ENCODE measurements at regions not wholly inside any gene's neighbourhood (a gene's known extent, or its start where the extent isn't known, plus 50 kb on each side); places are given as distances from the start of the nearest gene placed in this dataset.

DNA sequence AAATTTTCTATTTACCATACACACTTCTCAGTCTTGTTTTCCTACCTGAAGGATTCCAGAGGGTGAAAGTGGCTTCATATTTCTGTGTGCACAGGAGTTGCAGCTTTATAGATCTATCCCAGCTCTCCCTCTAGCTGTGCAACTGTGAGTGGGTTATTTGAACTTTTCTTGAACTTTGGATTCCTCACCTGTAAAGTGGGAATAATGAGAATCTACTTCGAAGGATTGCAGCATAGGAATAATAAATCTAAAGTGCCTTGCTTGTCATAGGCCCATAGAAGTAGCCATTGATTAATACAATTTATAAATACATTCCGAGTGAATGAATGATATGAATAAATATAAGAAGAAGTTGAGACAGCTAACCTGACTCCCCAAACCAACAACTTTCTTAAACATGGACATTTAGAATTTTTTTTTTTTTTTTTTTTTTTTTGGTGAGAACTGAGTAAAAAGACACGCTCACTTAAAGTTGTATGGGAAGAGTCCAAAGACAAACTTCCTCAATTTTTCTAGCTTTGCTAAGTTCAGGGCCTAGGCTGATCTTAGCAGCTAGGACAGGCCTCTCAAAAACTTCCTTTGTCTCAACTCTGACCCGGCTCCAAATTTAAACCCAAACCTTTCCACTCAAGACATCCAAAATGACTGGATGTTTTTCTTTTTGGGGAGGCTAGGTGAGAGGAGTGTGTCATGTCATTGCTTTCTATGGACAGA, 203.3 kb upstream of the FBXO11 start:
- DNase-seq: no peak

DNA sequence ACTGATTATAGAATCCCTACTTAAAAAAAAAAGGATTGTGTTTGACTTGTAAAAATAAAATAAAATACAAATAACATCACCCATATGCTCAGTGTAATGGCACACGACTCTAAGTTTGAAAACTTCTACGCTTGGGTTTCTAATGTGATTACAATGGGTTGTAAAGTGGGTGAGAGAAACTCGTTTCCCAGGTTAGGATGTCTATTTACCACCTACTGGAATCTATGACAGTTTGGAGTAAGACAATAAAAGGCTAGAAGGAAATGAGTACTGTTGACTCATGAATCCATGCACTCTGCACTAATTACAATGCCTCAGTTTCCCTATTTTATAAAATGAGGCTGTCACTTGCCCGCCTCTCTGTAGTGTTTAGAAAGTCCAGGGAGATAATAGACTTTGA, 204.0 kb upstream of the FOXN2 start:
- DNase-seq: no peak

DNA sequence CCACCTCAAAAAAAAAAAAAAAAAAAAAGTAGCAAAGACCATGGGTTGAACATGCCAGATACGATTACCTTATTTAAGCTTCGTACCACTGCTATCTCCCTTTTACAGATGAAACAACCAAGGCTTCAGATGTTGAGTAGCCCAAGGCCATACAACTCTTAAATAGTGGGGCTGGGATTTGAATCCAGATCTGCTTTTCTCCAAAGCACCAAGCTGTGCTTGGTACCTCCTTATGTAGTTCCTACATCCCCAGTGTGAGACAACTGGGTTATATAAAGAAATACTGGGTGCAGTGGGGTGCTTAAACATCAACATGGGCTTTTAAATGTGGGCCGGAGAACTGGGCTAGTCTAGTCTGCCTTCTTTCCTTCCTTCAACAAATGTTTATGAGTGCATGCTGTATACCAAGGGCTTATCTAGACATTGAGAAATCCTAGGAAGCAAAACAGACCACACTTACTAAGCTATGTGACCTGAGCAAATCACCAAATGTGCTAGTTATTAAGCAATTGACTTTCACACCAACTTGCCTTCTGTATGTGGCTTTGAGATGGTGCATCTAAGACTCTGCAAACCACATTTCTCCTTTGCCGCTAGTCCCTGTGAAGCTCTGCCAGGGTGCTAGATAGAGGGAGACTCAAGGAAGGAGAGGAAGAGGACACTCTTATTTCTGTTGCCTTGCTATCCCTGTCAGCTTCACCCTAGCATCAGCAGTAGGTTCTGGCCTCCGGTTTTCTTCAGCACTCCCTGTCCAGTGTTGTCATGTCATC, 201.4 kb upstream of the FOXN2 start:
- no peak for DNase-seq

DNA sequence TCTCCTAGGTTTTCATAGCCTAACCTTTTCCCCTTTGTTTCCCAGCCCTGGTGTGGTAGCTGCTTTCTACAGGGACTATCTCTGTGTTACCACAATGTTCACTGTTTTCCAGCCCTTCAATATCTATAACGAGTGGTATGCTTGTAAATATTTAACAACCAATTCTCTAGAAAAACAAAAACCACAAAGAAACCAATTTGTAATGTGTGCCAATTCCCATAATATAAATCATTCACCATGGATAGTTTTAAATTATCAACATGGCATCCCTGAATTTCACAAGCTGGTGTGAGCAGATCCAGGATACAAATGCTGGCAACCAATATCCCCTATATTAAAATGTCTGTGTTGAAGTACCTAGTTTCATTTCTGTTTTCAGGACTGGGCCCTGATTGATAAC, 200.7 kb upstream of the FOXN2 start:
- no peak for DNase-seq

DNA sequence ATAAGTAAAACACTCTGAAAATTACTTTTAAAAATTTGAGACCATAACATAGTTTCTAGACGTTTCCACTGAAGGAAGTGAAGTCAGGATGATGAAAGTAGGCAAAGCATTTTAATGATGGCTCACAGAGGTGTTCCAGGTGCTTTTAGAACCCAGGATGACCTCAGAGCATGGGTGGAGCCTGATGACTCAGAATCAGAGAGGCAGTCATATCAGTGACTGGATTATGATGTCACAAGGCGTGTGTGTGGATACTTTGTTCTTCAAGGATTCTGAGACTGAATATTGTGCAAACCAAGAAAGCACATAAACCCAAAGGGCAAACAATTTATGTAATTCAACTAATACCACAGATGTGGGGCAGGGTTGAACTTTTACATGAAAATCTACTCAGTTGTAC, 200.2 kb upstream of the FOXN2 start:
- DNase-seq: no peak

DNA sequence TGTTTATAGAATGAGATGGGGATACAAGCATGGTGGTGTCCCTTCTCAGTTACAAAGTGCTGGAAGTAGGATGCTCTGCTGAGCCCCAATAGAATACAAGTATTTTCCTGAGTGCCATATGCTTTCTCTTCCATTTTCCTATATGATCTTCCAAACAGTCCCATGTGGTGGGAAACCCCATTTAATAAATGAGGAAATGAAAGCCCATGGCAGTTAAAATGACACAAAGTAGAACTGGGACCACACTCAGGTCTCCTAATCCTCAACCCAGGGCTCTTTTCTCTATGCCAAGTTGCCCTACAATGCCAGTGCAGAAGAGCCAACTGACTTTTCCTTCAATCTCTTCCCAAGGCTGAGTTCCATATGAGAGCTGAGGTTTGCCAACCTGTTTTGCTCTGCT, 198.0 kb upstream of the FOXN2 start:
- no peak for DNase-seq

DNA sequence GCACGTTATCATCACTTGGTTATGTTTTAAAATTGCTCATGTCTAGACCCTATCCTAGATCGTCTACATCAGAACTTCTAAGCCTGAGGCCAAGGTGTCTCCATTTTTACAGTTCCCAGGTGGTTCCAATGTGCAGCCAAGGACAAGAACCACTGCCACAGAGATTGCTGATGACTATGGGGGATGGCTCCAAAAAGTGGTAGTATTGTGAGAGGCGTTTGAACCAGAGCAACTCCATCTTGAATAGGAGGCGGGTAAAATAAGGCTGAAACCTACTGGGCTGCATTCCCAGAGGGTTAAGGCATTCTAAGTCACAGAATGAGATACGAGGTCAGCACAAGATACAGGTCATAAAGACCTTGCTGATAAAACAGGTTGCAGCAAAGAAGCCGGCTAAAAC, 195.6 kb upstream of the FOXN2 start:
- no peak for DNase-seq

DNA sequence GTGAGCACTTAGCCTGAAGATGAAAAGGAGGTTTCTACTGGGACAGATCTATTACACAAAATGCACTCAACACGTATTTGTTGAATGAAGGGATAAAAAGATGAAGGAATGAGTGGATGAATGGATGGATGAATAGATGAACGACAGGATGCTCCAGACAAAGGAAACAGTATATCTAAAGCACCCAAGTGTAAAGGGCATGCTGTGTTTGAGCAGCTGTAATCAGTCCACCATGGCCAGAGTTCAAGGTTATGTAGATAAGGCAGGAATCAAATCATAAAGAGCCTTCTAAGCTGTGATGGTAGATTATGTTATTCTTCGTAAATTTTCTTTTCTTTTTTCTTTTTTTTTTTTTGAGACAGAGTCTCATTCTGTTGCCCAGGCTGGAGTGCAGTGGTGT, 194.4 kb upstream of the FOXN2 start:
- DNase-seq: no peak

DNA sequence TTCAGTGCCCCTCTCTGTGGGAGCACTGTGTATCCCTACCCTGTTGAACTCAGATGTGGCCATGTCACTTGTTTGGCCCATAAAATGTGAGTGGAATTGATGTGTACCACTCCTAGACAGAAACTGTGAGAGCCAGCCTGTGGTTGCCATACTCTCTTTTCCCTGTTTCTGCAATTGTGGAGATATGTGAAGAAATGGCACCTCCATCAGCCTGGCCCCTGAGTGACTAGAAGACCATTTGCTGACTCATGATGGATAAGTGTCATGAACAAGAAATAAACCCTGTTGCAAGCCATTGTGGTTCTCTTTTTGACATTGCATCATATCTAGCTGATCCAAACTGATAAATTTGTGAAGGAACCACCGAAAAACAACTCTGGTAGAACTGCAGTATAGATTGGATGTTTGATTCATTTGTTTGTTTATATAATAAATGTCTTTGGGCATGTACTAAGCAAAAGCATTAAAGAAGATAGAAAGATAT, 193.7 kb upstream of the FOXN2 start:
- DNase-seq: no peak

DNA sequence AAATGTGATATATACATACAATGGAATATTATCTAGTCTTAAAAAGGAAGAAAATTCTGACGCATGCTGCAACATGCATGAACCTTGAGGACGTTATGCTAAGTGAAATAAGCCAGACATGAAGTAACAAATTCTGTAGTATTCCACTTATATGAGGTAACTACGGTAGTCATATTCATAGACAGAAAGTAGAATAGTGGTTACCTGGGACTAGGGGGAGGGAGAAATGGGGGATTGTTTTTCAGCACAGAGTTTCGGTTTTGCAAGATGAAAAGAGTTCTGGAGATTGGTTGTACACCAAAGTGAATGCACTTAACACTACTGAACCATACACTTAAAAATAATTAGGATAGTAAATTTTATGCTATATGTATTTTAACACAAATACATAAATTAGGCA, 192.3 kb upstream of the FOXN2 start:
- no peak for DNase-seq

DNA sequence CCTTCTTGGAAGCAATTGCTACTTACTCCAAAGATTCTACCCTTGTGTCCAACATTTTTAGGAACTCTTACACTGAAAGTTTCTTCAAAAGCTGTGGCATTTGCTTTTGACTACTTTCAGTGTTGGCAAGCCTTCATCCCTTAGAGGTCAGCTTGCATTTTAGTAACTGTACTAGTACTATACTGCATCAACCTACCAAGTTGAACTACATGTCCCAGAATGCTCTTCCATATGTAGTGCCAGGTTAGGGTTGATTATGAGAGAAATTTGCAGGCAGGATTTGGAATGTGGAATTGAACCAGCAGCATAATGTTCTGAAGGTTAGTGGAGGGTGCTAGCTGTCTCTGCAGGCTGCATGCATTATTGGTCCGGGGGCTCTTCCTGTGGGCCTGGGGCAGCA, 189.9 kb upstream of the FOXN2 start:
- no peak for DNase-seq

DNA sequence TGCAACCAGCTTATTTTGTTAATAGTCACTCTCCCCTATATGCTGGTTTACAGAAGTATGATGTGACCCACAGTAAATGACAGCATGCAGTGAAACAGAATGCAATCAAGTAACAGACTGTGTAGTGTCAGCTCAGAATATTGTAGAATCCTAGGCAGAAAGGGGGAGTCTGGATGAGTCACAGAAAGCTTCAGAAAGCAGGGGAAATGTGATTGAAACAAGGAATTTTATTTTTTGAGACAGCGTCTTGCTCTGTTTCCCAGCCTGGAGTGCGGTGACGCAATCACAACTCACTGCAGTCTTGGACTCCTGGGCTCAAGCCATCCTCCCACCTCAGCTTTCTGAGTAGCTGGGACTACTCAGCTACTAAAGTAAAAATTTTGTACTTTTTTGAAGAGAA, 188.3 kb upstream of the FOXN2 start:
- no peak for DNase-seq

DNA sequence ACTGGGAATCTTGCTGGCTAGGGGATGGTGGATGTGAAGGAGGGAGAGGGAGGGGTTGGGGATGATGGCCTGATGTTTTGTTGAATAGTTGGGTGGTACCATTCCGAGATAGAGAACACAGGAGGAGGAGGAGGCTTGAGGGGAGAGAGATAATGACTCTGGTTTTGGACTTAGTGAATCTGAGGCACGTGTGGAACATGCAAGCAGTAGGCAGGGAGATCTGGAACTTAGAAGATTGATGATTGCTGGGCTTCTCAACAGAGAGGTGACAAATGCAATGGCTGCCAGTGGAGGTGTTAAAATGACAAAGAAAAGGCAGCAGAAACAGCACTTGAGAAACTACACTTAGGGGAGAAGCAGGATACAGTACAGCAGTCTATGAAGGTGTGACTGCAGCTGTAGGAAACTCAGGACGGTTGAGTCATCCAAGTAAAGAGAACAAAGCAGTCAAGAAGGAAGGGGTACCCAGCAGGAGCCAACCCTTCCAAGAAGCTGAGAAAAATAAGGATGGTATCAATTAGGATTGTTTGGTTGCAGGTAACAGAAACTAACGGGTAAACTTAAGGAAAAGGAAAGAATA, 186.8 kb upstream of the FOXN2 start:
- DNase-seq: no peak

DNA sequence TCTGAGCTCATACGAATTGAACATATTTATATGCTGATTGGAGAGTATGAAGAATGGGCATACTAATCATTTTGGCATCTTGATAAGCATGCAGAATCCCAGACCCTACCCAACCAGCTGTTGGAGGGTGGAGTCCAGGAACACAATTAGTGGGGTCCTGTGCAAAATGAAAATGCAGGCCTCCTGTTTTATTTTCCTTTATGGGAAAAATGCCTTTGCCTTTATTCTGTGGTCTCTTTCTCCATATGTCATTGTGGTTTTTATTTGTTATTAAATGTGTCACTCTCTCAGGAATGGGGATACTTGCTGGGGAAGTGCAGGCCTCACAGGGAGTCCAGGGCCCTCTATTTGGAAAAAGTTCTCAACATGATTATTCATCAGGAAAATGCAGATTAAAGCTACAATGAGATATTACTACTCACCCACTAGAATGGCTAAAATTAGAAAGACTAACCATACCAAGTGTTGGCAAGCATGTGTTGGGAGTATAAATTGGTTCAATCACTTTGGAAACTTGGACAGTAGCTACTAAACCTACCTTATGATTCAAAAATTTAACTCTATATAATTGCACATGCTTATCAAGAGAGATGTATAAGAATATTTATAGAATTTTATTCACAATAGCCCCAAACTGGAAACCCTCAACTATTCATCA, 185.1 kb upstream of the FOXN2 start:
- DNase-seq: no peak

DNA sequence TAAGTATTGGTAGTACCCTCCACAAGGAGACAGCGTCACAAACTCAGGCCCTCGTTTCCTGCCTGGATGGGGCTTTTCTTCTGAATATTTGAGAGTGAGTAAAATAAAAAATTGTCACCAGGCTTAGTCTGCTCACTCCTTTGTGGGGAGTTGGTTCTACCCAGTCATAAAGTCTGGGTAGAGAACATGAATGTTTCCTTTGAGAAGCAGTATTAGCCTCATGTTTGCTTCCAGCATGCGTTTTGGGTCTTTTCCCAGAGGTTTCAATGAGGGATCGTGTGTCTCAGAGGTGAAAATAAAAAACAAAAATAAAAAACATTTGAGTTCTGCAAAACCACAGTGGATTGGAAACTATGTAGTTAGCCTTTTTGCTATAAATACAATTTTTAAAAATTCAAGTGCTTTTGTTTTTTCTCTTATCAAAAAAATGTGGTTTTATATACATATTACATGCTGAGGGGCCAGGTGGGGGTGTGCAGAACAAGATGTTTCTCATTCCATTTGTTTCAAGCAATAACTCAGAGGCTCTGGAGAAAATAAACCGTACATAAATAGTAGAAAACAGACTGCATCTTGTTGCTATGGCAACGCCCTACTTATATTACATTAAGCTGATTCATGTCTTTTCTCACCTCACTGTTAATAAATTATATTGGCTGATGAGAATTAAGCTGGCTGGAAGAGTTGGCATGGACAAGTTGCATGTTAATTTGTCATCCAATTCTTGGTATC, 182.8 kb upstream of the FOXN2 start:
- peak; percentile 63 for DNase-seq

DNA sequence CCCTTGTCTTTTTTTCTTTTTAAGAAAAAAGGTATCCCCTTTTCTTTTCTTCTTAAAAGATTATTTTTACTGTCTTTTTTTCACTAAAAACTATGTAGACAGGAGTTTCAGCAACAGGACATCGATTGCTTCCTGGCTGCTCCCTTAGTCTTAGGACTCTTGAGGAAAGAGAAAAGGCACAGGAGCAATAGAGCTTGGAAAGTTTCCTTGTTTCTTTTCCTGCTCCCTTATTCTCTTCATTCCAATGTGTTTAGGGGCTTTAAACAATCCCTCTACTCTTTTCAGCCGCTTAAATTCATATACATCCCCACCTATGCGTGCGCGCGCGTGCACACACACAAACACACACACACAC, 182.2 kb upstream of the FOXN2 start:
- no peak for DNase-seq

DNA sequence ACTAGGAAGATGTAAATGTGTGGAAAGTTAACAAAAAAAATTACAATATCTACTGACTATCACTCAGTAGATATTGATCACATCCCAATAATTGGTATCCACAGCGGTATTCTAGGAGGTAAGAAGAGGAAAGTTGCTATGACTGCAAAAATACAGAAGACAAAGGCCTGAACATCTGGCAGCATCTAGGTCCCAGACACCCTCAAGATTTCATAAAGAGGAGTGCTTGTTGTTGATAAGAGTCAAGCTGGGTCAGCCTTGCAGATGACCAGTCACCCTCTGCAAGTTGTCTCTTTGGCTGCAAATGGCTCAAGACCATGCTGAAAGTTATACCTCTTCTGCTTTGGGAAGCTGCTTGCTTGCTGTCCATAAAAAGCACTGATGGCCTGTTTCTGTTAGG, 179.8 kb upstream of the FOXN2 start:
- DNase-seq: no peak

DNA sequence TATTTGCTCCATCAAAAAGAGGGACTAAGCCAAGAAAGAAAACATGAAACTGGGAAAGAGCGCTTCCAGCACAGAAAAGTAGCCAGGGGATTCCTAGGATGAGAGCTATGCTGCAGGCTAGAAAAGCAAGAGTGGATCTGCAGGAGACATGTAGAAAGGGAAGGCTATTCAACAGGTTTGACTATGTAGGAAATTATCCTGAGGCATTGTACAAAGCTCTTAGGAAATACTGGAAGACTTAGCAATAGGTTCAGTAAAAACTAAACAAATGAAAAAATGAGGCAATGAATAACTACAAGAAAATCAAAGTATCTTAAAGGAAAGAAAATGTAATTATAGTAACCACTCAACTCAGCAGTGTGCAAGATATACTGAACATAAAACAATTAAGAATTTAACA, 178.7 kb upstream of the FOXN2 start:
- DNase-seq: no peak

DNA sequence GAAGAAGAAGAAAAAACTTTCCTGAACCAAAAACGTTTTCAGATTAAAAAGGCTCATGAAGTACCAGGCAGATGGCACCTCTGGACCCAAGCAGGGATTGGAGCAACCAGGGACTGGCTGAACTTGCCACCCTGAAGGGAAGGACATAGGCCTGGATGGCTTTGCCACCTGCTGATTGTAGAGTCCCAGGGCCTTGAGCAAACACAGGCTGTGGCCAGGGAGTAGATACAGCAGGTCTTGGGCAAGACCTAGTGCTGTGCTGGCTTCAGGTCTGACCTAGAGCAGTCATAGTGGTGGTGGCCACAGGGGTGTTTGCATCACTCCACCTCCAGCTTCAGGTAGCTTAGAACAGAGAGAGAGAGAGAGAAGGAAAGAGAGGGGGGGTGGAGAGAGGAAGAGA, 176.7 kb upstream of the FOXN2 start:
- DNase-seq: no peak

DNA sequence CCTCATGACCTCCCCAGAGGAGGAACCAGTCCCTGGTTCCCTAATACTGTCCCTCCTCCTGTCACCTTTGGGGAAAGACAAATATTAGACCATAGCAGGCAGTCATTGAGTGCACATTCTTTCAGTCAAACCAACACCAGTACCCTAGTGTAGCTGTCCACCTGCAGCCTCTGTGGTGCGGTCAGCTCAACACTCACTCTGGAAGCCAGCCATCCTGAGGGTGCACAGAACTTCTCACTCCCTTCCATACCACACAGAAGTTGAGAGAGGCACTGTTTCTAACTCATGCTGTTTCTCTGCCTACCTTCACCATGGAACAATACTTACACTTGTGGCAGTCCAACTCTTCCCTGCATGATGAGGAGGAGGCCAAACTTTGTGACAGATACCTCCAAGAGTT, 175.6 kb upstream of the FOXN2 start:
- DNase-seq: no peak

DNA sequence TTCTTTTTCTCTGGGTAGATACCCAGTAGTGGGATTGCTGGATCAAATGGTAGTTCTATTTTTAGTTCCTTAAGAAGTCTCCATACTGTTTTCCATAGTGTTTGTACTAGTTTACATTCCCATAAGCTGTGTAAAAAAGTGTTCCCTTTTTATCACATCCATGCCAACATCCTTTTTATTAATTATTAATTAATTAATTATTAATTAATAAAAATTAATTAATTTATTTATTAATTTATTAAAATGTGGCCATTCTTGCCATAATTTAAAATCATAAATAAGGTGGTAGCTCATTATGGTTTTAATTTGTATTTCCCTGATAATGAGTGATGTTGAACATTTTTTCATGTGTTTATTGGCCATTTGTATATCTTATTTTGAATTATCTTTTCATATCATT, 173.9 kb upstream of the FOXN2 start:
- DNase-seq: no peak

DNA sequence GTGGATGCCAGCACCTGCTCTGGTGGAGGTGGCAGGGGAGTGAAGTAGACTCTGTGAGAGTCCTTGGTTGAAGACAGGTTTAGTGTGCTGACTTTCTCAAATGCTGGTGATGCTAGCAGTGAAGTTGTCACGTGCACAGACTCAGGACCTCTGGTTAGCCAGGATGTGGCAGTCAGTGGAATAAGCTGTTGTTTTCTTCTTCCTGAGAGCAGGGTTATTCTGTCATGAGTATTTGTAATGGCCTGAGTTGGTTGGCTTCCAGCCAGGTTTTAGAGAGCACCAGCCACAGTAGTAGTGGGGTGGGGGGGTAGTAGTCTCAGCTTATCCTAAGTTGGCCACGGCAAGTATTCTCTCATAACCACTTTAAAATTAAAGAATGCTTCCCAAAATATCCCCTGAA, 169.7 kb upstream of the FOXN2 start:
- DNase-seq: peak; percentile 22

DNA sequence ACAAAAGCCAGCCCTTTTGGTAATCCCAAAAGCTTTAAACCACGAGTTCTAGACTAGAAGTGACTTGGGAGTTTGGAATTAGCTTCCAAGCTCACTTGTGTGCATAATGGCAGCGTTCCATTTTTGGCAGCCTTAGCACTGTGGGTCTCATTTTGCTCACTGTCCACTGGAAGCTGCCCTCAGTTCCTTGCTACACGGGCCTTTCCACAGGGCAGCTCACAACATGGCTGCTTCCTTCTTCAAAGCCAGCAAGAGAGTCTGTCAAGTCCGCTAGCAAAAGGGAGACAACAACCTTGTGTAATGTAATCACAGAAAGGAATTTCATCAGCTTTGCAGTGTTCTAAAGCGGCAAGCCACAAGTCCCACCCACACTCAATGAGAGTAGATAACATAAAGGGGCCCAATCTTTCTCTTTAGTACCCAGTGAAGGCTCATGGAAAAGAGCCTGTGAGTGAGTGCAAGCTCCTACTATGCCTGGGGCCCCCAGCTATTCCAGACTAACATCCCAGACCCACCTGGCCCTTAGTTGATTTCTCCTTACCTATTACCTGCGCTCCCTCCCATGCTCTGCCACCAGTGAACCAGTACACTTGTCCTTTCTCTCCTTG, 168.5 kb upstream of the FOXN2 start:
- no peak for DNase-seq
